Stimulated activated CD8-positive, alpha-beta memory T cell treated with anti-CD3 and anti-CD28 coated beads, Interleukin-4, amount 100 ng/mL, for 4 hours (primary cell): ENCODE measurements at regions not wholly inside any gene's neighbourhood (a gene's known extent, or its start where the extent isn't known, plus 50 kb on each side); places are given as distances from the start of the nearest gene placed in this dataset.
"Not testable (repeated sequence)": the region's sequence is repeated elsewhere in the genome, so short reads cannot be mapped to it uniquely, and the experiment has no call there.

Source experiments
- DNase-seq, 2 donors: peaks; one replicate each; pipeline ENCODE4 v3.0.0-alpha.2; 2020; ENCODE audit warnings: low read depth in 2 of 2, low spot score in 1 of 2

DNA sequence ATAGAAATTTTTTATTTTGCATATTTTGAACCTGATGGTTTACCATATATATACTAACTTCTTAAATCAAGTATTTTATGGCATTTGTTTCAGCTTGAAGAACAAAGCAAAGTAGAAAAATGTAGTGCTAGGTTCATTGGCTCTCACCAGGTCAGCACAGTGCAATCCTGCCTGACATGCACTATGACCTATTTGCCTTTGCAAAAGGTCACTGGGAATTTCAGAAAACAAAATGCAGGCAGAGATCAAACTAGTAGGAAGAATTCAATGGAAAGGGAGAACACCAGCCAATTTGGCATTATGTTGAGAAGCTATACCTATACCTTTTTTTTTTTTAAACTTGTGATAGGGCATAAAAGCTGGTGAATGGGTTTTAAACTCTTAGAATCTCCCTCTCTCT is 329.8 kb upstream of the SGO1 start:
- DNase-seq, result no peak

DNA sequence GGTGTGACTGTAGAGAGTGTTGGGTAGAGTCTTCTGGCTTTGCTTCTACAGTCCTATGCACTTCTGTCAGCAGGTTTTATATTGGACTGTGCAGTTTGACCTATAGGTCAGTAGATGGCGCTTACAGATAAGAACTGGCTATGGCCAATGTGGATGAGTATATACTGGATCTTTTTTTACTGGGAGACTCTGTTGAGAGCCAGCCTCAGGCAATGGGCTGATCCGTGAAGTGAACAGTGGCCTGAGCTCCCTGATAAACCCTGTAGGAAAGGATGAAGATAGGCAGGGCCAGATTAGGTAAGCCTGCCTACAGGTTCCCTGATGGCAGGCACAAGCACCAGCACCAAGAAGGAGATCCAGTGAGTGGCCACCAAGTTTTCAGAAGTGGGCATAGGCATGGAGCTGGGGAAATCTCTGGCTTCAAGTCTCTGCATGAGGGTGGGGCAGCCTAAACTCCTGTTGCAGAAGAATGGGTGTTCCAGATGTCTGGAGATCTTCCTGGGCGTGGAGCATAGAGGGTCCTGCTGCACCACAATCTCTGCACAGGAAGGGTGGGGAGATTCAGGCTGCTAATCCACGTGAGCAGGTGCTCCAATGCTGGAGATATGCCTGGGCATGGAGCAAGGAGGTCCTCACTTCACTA is 326.0 kb upstream of the SGO1 start:
- DNase-seq, result no peak

DNA sequence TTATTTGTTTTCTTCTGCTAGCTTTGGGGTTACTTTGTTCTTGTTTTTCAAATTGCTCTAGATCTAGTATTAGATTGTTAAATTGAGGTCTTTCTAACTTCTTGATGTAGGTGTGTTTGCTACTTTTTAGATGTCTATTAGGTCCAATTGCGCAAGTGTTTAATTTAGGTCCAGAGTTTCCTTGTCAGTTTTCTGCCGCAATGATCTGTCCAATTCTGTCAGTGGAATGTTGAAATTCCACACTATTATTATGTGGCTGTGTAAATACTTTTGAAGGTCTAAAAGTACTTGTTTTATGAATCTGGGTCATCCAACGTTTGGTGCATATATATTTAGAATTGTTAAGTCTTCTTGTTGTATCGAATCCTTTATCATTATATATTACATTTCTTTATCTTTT is 324.4 kb upstream of the SGO1 start:
- no peak for DNase-seq

DNA sequence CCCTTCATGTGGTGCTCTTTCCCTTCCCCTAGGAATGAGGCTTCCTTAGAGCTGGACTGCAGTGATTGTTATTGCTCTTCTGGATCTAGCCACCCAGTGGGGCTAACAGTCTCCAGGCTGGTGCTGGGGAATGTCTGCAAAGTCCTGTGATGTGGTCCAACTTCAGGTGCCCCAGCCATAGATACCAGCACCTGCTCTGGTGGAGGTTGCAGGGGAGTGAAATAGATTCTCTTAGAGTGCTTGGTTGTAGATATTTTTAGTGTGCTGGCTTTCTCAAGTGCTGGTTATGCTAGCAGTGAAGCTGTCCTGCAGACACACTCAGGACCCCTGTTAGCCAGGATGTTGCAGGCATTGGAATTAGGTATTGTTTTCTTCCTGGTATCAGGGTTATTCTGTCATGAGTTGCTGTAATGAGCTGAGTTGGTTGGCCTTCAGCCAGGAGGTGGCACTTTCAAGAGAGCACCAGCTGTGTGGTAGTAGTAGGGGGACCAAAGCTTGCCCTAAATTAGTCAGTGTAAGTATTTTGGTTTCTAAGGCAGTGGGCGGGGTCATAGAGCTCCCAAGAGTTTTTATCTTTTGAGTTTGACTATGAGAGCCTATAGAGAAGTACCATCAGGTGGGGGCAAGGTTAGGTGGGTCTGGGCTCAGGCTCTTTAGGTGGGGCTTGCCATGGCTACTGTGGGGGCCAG is 317.5 kb upstream of the SGO1 start:
- DNase-seq, result no peak

DNA sequence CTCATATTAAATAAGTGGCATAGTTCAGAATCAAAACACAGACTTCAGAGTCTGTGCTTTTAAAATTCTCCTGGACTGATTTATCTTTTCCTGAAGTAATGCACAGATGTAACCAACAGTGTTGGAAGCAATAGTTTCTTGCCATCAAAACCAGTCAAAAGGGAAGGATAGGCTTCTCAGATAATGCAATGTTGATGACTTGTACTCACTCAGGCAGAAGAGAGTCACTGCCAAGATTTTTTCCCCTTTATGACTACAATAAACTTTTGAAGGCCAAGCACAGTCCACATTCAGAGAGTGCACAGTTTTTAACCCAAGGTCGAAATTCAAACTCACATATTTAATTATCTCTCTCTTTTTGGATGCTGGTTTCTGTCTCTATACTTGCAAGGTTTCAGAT is 305.0 kb upstream of the SGO1 start:
- DNase-seq, result no peak

DNA sequence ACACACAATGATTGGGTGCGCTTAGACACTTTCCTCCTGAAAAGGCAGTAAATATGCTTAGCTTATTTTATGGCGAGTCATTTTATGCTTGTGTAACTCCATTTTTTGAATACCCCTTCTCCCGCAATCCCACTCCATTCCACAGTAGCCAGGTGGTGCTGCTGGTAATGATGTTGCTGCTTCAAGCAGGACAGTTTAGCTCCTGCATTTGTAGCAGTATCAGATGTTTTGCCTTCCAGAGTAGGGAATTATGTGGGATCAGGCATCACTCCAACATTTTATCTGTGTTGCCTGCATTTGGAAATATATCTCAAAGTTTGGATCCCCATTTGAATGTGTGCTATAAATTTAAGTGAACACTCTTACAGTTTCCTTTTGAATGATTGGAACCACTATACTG is 302.1 kb upstream of the SGO1 start:
- no peak for DNase-seq

DNA sequence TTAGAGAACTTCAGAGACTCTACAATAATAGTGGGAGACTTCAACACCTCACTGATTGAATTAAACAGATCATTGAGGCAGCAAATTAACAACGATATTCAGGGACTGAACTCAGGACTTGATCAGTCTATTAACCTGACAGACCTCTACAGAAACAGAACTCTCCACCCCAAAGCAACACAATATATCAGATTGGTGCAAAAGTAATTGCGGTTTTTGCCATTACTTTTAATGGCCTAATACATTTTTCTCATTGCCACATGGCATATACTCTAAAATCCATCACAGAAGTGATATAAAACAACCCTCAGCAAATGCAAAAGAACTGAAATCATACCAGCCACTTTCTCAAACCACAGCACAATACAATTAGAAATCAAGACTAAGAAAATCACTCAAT is 298.1 kb upstream of the SGO1 start:
- DNase-seq, result no peak

DNA sequence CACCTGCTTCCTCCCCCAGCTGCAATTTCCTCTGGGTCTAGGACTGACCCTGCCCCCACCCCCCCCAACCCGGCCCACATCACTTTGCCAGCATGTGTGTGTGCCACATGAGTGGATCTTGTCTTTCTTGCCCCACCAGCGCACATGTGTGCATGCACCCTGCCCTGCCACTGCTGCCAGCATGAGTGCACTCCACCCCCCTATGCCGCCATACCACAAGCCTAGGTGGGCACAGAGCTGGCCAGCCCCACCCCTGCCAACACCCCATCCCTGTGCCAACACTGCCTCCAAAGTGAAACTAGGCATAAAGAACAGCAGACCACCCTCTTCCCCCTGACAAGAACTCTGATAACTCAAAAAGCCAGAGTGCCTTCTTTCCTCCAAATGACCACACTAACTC is 296.3 kb upstream of the SGO1 start:
- no peak for DNase-seq

DNA sequence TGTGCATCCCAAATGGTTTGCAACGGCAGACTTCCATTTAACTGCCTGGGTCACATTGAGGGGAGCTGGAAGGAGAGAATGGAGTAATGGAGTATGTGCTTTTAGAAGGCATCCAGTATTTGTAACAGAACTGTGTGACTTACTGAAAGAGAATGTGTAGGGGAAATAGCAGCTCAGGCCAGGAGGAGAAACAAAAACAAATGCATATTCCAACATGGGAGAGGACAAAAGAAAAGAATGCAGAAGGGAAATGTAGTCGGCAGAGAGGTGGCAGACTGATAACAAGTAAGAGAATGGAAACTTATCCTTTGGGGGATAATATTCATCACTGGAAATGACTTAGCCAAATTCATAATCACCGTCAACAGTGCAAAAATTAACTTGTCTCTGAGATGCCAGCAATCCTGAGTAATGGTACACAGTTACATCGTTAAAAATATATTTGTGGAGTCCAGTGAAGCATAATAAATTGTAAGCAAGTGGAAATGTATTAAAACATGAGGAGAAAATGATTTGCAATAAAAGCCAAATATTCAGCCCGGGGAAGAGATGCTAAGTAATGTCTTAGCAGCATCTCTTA is 294.9 kb upstream of the SGO1 start:
- DNase-seq, result no peak

DNA sequence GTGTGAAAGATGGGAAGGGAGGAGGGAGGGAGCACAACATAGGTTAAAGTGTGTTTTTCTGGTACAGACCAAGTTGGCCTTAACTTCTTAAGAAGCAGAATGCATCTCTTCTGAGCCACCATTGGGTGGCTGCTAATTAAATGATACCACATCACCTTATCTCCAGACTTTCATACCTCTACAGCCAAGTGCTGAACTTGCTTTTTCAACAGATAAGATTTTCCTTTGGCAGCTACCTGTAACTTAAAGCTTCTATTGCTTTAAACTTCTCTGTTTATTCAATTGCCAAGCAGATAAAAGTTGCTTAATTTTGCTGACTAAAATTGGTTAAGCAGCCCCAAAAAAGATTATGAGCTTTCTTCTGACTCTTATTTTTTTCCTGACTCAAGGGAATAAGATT is 292.4 kb upstream of the SGO1 start:
- DNase-seq, result no peak

DNA sequence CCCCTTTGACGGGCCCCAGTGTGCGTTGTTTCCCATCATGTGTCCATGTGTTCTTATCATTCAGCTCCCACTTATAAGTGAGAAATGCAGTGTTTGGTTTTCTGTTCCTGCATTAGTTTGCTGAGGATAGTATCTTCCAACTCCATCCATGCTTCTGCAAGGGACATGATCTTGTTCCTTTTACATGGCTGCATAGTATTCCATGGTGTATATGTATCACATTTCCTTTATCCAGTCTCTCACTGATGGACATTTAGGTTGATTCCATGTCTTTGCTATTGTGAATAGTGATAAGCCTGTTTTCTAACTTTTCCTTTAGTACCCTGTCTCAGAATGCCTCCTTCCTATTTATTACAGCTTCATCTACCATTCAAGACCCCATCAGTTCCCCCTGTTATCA is 278.2 kb upstream of the SGO1 start:
- not testable (repeated sequence) for DNase-seq

DNA sequence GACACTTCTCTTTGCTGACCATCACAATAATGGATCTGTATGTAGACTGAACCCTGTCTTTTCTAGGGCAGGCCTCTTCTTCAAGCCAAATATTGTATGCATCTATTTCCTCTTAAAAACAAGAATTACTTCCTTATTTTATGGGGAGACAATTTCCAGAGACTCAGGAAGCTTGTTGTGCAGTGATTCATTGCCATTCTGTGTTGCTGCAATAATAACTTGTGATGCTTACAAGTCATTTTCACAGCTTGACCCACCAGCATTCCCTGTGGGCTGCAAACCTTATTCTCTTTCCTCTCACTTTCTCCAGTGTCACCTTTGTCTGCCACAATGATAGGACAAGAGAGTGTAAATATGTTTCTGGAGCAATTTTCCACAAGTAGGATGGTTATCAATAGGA is 276.7 kb upstream of the SGO1 start:
- no peak for DNase-seq

DNA sequence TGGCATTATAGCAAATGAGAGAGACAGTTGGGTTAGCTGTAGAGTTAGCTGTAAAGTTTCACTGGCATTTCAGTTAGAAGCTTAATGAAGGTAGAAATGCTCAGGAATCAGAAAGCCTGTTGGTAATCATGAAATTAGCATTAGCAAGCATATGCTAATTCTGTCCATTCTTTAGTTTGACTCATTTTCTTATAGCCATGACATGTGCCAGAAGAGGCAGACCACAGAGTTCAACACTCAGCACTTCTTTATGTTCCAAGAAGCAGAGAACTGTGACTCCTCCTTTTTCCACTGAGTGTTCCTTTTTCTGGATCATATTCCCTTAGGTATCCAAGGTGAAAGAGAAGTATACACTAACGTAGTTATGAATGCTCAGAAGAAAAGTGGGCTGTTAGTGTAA is 276.2 kb upstream of the SGO1 start:
- DNase-seq, result no peak

DNA sequence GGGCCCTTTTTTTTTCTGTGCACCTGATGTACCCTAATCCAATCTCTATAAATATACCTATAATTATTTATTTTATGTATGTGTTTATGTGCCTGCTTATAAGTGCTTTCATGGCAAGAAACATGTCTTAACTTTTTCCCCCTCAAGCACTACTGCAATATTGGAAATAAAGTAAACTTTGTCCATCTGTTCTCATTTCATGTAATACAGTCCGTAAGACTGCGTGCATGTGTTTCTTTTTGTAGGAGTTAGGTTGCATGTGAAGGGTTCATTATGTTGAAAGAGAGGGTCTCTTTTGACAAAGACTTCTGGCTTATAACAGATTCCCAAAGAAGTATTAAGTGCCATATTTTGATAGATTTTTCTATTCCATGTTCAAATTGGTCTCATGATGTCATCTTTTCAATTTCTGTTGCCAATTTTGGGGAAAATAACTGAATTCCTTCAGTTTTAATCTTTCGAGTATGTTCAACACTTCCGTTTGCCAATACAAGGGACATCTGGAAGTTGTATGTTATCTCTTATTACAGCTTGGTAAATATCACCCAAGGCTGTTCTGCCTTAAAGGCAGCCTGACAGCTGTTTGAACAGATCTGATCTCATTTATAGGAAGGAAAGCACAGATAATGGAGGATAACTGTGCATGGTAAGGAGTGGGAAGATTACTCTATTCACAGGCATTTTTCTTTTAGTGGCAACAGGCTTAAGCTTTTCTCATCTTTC is 273.1 kb upstream of the SGO1 start:
- DNase-seq, result no peak

DNA sequence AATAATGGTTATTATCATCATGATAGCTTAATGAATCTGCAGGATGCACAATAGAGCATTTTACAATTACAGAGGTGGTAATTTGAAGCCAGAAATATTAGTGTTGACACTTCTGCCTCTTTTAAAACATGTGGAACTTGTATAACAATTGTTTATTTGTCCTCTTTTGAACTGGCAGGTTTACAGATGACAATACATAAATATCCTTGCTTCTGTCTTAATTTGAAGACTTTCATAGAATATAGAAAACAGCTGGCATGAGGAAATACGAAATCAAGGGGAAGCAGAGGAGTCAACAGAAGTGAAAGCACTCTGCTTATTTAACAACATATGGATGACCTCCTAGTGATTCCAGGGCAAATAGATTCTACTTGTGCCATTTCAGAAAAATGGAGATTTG is 270.5 kb upstream of the SGO1 start:
- no peak for DNase-seq

DNA sequence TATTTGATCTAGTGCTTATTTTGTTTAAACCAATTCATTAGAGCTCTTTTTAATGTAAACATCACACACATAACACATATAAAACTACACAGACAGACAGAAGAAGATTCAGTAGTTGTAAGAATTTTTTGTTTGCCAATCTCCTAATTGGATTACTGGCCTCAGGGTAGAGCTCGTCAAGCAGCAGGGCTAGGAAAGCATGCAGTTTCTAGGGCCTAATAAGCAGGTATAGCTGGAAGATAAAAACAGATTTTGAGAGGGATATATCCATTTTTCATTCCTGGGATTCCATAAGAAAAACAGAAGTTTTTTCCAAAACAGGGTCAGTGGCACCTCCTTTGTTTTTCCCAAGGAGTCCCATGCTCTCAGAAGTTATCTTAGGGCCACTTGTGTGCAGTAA is 265.2 kb upstream of the SGO1 start:
- DNase-seq, result no peak

DNA sequence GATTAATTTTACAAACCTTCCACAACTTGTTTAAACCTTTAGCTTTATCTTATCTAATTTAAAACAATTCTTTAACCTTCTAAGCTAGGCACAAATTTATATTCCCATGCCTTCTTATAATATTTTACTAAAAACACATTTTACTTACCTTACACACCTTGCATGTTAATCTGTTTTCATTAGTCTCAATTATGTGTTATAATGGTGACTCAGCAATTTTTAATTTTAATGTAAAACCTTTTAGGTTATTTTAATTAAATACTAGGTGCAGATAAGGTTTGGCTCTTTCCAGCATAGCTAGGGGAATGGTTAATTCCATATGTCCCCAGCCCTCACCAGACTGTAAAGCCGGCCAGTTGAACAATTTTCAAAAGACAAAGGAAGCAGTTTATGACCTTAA is 264.6 kb upstream of the SGO1 start:
- no peak for DNase-seq

DNA sequence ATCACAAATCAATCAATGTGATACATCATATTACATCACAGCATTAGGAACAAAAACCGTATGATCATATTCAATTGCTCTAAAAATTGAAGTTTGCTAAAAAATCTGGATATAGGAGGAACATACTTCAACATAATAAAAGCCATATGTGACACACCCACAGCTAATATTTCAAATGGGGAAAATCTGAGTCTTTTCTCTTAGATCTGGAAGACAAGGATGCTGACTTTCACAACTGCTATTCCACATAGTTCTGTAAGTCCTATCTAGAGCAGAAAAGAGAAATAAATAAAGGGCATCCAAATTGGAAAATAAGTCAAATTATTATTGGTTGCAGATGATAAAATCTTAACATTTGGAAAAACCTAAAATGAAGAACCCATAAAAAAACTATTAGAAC is 256.8 kb upstream of the SGO1 start:
- DNase-seq, result no peak

DNA sequence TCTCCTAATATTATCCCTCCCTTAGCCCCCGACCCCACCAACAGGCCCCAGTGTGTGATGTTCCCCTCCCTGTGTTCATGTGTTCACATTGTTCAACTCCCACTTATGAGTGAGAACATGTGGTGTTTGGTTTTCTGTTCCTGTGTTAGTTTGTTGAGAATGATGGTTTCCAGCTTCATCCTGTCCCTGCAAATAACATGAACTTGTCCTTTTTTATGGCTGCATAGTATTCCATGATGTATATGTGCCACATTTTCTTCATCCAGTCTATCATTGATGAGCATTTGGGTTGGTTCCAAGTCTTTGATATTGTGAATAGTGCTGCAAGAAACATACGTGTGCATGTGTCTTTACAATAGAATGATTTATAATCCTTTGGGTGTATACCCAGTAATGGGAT is 241.3 kb upstream of the SGO1 start:
- not testable (repeated sequence) for DNase-seq

DNA sequence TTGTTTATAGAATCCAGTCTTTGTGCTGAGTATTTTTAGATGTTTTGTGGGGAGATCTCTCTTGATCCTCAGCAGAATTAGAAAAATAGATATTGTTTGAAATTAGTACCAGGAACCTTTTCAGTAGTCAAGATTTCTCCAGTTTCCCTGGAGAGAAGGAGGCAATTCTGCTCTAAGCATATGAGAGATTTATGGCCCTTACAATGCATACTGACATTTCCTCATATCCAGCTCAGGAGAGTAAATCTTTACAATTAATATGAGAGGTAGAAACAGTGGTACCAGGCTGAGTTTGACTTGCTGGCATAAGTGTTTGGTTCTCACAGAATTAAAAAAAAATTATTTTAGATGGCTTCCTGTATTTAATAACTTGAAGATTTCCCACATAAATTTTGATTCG is 239.1 kb upstream of the SGO1 start:
- no peak for DNase-seq

DNA sequence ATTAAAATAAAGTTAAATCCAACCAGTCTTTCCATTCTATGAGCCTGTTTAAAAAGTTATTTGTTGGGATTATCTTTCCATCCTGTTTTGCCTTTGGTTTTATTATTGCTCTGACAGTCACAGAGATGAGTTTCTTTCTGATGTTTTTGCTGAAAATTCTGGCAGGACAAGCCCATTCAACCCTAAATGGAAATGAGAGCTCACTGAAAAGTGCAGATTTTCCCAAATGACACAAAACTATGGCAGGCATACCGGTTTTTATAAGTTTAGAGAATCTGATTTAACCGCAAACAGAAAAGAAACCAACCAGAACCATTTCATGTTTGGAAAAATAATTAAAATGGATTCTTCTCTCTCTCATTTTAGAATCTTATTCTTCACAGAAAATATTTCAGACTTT is 238.1 kb upstream of the SGO1 start:
- no peak for DNase-seq

DNA sequence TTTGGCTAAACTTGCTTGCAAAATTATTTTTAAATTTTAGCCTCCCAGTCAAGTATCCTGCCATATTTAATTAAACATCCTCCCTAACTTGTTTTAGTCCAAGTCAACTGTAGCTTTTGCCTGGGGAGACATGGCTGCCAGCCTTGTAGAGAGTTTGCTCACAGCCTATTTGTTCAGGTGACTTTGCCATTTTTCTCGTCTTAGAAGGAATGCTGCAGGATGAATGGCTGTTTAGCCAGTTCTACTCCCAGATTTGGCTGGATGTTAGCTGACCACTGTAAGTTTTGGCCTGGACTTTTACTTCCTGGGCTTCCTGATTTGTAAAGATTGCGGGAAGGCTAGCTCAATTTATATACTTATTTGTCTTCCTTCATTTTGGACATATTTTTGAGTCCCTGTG is 236.4 kb upstream of the SGO1 start:
- no peak for DNase-seq
